GM18951 (cell line): ENCODE measurements at regions not wholly inside any gene's neighbourhood (a gene's known extent, or its start where the extent isn't known, plus 50 kb on each side); places are given as distances from the start of the nearest gene placed in this dataset.

Source experiments
- POLR2A ChIP-seq: IDR thresholded peaks from 4 replicates; pipeline ENCODE4 v1.6.1; 2011; ENCODE audit warnings: mild to moderate bottlenecking; ENCODE audit not compliant: insufficient read length, insufficient read depth; ENCODE audit errors: extremely low read depth
- in situ Hi-C: fragments of 300-500 bp; cut with MboI; formaldehyde crosslinking; loops from one replicate; pipeline ENCODE4 v1.12.0; 2022; ENCODE audit warnings: low sequenced_read_pairs, mixed read lengths, inconsistent platforms; ENCODE audit not compliant: unreplicated experiment

- no peak for TF ChIP-seq POLR2A
- in situ Hi-C loops = no loop called here
Measured at GRCh38 chr4:171759274-171759673, 53.9 kb upstream of the GALNTL6 start.

GRCh38 chr4:171751538-171751937, 61.7 kb upstream of the GALNTL6 start:
- TF ChIP-seq POLR2A = no peak
- in situ Hi-C loops = no loop called here

- TF ChIP-seq POLR2A = no peak
- in situ Hi-C loops = no loop called here
Measured at GRCh38 chr4:171746418-171746817, 66.8 kb upstream of the GALNTL6 start.

GRCh38 chr4:171742436-171742835, 70.8 kb upstream of the GALNTL6 start:
- no peak for TF ChIP-seq POLR2A
- in situ Hi-C loops = no loop called here

GRCh38 chr4:171727185-171727584, 86.0 kb upstream of the GALNTL6 start:
- in situ Hi-C loops = no loop called here
- TF ChIP-seq POLR2A = no peak

- in situ Hi-C loops = no loop called here
- no peak for TF ChIP-seq POLR2A
Measured at GRCh38 chr4:171721937-171722336, 91.3 kb upstream of the GALNTL6 start.

- TF ChIP-seq POLR2A = no peak
- in situ Hi-C loops = no loop called here
Measured at GRCh38 chr4:171719691-171720090, 93.5 kb upstream of the GALNTL6 start.

- in situ Hi-C loops = no loop called here
- no peak for TF ChIP-seq POLR2A
Measured at GRCh38 chr4:171718665-171719064, 94.5 kb upstream of the GALNTL6 start.

- in situ Hi-C loops = no loop called here
- TF ChIP-seq POLR2A = no peak
Measured at GRCh38 chr4:171718069-171718468, 95.1 kb upstream of the GALNTL6 start.

- in situ Hi-C loops = no loop called here
Measured at GRCh38 chr4:171717231-171717741, 95.9 kb upstream of the GALNTL6 start.

GRCh38 chr4:171715973-171716372, 97.2 kb upstream of the GALNTL6 start:
- no peak for TF ChIP-seq POLR2A
- in situ Hi-C loops = no loop called here

More at GRCh38 chr4:171717231-171717741, 95.9 kb upstream of the GALNTL6 start:
- no peak for TF ChIP-seq POLR2A

- in situ Hi-C loops = no loop called here
Measured at GRCh38 chr4:171714791-171715454, 98.3 kb upstream of the GALNTL6 start.

GRCh38 chr4:171710743-171711142, 102.5 kb upstream of the GALNTL6 start:
- in situ Hi-C loops = no loop called here

More at GRCh38 chr4:171714791-171715454, 98.3 kb upstream of the GALNTL6 start:
- TF ChIP-seq POLR2A = no peak

GRCh38 chr4:171676555-171677215, 136.5 kb upstream of the GALNTL6 start:
- TF ChIP-seq POLR2A = no peak
- in situ Hi-C loops = no loop called here

More at GRCh38 chr4:171710743-171711142, 102.5 kb upstream of the GALNTL6 start:
- TF ChIP-seq POLR2A = no peak
